OCI-LY7 (cell line): ENCODE measurements at regions not wholly inside any gene's neighbourhood (a gene's known extent, or its start where the extent isn't known, plus 50 kb on each side); places are given as distances from the start of the nearest gene placed in this dataset.

Experiments
- CTCF ChIP-seq: fragments of 200-600 bp; sonication (generic); conservative IDR thresholded peaks from 2 replicates; pipeline ENCODE4 v1.5.1; 2014; ENCODE audit warnings: mild to moderate bottlenecking, antibody characterized with exemption, low read length, moderate library complexity, mixed read lengths
- EZH2phosphoT487 ChIP-seq: fragments of 200-600 bp; sonication (generic); IDR thresholded peaks from 2 replicates; pipeline ENCODE4 v1.6.1; 2018; ENCODE audit warnings: low read depth, borderline replicate concordance, mild to moderate bottlenecking, mixed run types, antibody characterized with exemption, low read length, moderate library complexity, mixed read lengths

DNA sequence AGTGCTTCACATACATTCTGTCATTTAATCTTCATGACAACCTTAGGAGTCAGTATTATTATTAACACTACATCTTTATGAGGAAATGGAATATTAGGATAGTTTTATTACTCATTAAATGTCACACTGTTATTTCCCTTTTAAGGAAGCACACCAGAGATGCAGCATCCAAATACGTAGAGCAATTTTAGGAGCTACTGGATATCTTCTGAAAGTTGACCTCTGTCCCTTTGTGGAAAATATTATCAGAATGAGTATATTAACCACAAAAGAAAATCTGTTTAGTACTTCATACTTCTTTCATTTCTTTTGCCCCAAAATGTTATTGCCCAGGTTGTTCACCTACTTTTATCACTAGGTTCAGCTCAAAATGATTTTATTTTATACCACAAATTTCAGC, 72.9 kb upstream of the APCDD1 start:
- TF ChIP-seq EZH2phosphoT487: no peak
- TF ChIP-seq CTCF: no peak
